HL-60 (cell line): ENCODE measurements at regions not wholly inside any gene's neighbourhood (a gene's known extent, or its start where the extent isn't known, plus 50 kb on each side); places are given as distances from the start of the nearest gene placed in this dataset.

Experiments
- DNase-seq, 2 experiments: peaks; one replicate each; pipeline ENCODE4 v3.0.0-alpha.2; 2010 to 2020; ENCODE audit warnings: low read depth in 1 of 2, low spot score in 1 of 2
- H3K27ac ChIP-seq: fragments of 250-450 bp; sonication (Bioruptor Pico); replicated peaks from 2 replicates; pipeline ENCODE4 v1.5.1; 2020; ENCODE audit warnings: mild to moderate bottlenecking, moderate library complexity
- H3K27me3 ChIP-seq: fragments of 250-450 bp; sonication (Bioruptor Pico); 2 replicates; pipeline ENCODE4 v1.5.1; 2021; ENCODE audit warnings: mild to moderate bottlenecking, moderate library complexity; ENCODE audit not compliant: insufficient read depth, poor library complexity, severe bottlenecking
- H3K4me3 ChIP-seq: replicated peaks from 2 replicates; pipeline ENCODE4 v1.5.1; 2011; ENCODE audit warnings: mild to moderate bottlenecking, control low read depth, low read length; ENCODE audit not compliant: insufficient read depth
- CTCF ChIP-seq: IDR thresholded peaks from one replicate; pipeline ENCODE4 v1.5.1; 2011; ENCODE audit warnings: low read length, control low read depth, inconsistent platforms; ENCODE audit not compliant: insufficient read depth
- GABPA ChIP-seq: IDR thresholded peaks from 2 replicates; pipeline ENCODE4 v1.6.1; 2012; ENCODE audit warnings: low read depth
- POLR2AphosphoS5 ChIP-seq: IDR thresholded peaks from 2 replicates; pipeline ENCODE4 v1.6.1; 2012; ENCODE audit warnings: low read depth
- REST ChIP-seq: IDR thresholded peaks from 2 replicates; pipeline ENCODE4 v1.6.1; 2012; ENCODE audit warnings: low read depth; ENCODE audit not compliant: insufficient replicate concordance
- SPI1 ChIP-seq: IDR thresholded peaks from 2 replicates; pipeline ENCODE4 v1.6.1; 2012; ENCODE audit warnings: low read depth, mild to moderate bottlenecking, borderline replicate concordance

GRCh38 chr14:86193756-86194155 is 663.8 kb downstream of the FLRT2 start:
- Histone ChIP-seq H3K27ac (no peak overlapping the region), H3K27me3 (no peaks in the 10 kb centered on the region), H3K4me3 (no peak overlapping the region)
- DNase-seq: no peak
- TF ChIP-seq POLR2AphosphoS5 (no peak), GABPA (no peak), SPI1 (no peak), REST (no peak)

- H3K4me3 ChIP-seq: no peak overlapping the region
- no peaks in the 10 kb centered on the region for H3K27me3 ChIP-seq
- TF ChIP-seq CTCF (no peak), REST (no peak)
- DNase-seq: no peak
- H3K27ac ChIP-seq: no peak overlapping the region
Observed at GRCh38 chr14:86179980-86180379, 650.0 kb downstream of the FLRT2 start.

- Histone ChIP-seq H3K27me3 (no peaks in the 10 kb centered on the region), H3K27ac (no peak overlapping the region), H3K4me3 (no peak overlapping the region)
- TF ChIP-seq CTCF (no peak), POLR2AphosphoS5 (no peak), GABPA (no peak), REST (no peak), SPI1 (no peak)
- DNase-seq: no peak
Observed at GRCh38 chr14:86168371-86168770, 638.4 kb downstream of the FLRT2 start.

GRCh38 chr14:86166541-86166940 is 636.6 kb downstream of the FLRT2 start:
- TF ChIP-seq REST (no peak), GABPA (no peak)
- Histone ChIP-seq H3K27me3 (no peaks in the 10 kb centered on the region), H3K4me3 (no peak overlapping the region), H3K27ac (no peak overlapping the region)
- DNase-seq: no peak
